Renal pelvis (tissue), 1 donor: ENCODE measurements at regions not wholly inside any gene's neighbourhood (a gene's known extent, or its start where the extent isn't known, plus 50 kb on each side); places are given as distances from the start of the nearest gene placed in this dataset.
A peak's percentile ranks its signal among the peaks of the same experiment; 100 is the strongest.
"Not testable (repeated sequence)": the region's sequence is repeated elsewhere in the genome, so short reads cannot be mapped to it uniquely, and the experiment has no call there.

Source experiments
- DNase-seq: peaks from one replicate; pipeline ENCODE4 v3.0.0-alpha.2; 2013

DNA sequence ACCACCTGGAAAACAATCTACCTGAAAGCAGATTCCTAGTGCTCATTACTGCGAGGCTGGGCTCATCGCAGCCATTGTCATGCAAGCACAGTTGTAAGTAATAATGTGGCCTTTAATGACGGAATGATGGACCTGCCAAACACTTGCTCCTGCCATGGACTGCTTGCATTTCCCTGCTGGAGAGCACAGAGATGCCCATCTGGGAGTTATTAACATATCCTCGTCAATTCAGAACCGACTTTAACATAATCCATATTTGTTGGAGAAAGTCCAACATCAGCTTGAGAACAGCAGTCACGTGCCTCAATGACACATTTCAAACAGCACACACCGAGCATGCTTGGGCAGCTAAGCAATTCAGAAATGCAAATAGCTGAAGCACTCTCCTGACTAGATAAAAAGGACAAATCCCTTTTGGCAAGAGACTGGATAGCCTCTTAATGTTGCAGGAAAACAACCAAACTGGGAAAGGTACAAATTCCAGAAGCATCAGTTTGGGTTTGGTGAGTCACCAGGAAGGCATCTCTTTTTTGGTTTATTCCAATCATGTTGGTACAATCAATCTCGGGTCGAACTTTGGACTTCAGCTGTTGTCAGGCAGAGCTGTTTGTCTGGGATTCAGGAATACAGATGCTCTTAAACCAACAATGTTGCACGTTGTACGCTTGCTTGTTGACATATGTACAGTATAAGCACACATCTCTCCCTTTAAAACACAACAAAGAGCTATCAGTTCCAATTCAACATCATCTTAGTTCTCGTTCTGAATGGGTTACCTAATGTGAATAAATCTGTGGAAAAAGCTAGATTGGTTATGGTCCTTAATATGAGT lies 395.8 kb downstream of the LNPK start:
- DNase-seq: no peak

DNA sequence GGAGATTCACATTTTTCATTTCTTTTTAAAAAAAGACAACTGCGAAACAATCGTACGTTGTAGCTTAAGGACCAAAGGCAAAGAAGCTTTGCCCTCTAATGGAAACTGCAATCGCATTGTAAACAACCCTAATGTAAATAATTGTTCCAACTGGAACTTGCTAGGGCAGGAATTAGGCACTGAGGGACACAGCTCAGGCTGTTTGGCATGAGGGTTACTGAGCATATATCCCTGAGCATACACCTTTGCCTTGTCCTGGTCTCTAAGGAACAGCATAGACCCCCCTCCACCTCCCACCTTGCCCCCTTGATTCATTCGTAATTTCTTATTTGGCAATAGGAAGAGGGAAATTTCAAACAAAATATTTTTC lies 396.4 kb downstream of the LNPK start:
- no peak for DNase-seq

DNA sequence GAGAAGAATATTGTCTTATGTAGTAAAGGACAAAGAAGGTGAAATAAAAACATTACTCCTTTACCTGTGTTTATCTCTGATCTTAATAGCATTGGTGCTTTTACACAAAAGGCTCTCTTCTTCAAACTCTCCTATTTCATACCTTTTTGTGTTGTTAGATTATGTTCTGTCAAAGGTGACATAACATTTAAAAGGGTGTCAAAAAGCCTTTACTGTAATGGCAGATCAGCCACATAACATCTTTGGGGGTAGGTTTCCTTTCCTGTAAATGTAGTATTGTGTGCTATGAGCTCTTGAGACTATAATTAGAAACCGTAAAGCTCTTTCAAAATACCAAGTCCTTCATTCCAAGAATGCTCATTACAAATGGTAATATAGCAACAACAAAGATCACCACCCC lies 400.1 kb downstream of the LNPK start:
- DNase-seq: no peak

DNA sequence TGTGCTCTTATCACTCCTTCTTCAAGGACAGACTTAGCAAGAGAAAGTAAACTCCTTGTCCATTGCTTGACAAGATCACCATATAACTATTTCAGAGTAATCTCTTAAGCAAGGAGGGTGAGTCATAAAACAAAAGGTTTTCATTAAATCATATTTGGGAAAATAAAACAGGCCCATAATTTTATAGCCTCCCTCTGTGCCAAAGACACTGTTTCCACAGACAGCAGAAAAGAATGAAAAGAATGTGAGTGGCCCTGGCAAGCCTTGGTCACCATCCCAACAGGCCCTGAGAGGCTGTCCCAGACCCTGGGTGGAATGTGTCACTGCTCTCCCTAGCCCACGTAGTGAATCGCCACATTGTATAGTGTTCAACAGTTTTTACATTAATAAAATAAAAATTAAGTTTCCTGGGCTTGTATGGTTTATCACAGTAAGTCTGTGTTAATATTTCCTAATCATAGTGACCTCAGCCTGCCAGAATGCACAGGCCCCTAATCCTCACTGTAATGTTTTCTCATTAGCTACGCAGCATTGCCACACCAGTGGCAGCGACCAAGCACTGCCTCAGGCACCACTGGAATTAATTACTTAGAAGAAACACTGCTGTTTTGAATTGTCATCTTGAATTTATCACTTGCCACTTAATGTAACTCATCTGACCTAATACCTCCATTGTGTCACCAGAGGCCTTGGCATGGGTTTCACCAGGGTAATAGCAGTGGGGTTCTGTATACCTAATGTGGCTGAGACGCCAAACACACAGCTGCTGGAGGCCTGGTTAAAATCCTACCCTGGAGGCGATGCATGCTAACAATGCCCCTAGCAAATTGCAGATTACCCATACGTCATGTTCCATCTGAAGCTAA lies 401.9 kb downstream of the LNPK start:
- no peak for DNase-seq

DNA sequence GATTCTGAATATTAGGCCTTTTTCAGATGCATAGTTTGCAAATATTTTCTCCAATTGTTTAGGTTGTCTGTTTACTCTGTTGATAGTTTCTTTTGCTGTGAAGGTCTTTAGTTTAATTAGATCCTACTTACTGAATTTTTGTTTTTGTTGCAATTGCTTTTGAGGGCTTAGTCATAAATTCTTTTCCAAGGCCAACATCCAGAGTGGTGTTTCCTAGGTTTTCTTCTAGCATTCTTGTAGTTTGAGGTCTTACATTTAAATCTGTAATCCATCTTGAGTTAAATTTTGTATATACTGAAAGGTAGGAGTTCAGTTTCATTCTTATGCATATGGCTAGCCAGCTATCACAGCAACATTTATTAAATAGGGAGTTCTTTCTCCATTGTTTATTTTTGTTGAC lies 404.8 kb downstream of the LNPK start:
- DNase-seq: no peak

DNA sequence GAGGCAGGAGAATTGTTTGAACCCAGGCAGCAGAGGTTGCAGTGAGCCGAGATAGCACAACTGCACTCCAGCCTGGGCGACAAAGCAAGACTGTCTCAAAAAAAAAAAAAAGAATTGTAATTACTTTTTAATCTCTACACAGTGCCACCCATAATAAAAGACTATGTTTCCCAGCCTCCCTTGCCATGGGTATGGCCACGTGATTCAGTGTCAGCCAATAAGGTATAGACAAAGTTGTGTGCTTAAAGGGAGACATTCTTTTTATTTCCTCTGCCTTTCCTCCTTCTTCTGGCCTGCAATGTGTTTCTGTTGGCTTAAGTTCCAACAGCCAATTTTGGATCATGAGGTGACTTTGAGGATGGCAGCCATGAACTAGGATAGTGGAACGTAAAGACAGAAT lies 406.9 kb downstream of the LNPK start:
- no peak for DNase-seq

DNA sequence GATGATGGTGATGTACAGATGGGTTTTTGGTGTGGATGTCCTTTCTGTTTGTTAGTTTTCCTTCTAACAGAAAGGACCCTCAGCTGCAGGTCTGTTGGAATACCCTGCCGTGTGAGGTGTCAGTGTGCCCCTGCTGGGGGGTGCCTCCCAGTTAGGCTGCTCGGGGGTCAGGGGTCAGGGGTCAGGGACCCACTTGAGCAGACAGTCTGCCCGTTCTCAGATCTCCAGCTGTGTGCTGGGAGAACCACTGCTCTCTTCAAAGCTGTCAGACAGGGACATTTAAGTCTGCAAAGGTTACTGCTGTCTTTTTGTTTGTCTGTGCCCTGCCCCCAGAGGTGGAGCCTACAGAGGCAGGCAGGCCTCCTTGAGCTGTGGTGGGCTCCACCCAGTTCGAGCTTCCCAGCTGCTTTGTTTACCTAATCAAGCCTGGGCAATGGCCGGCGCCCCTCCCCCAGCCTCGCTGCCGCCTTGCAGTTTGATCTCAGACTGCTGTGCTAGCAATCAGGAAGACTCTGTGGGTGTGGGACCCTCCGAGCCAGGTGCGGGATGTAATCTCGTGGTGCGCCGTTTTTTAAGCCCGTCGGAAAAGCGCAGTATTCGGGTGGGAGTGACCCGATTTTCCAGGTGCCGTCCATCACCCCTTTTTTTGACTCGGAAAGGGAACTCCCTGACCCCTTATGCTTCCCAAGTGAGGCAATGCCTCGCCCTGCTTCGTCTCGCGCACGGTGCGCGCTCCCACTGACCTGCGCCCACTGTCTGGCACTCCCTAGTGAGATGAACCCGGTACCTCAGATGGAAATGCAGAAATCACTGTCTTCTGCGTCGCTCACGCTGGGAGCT lies 408.2 kb downstream of the LNPK start:
- DNase-seq: not testable (repeated sequence)

DNA sequence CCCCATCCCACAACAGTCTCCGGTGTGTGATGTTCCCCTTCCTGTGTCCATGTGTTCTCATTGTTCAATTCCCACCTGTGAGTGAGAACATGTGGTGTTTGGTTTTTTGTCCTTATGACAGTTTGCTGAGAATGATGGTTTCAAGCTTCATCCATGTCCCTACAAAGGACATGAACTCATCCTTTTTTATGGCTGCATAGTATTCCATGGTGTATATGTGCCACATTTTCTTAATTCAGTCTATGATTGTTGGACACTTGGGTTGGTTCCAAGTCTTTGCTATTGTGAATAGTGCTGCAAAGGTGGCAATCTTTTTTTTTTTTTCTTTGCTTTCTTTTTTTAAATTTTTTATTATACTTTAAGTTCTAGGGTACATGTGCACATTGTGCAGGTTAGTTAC lies 406.7 kb upstream of the ATP5MC3 start:
- not testable (repeated sequence) for DNase-seq

DNA sequence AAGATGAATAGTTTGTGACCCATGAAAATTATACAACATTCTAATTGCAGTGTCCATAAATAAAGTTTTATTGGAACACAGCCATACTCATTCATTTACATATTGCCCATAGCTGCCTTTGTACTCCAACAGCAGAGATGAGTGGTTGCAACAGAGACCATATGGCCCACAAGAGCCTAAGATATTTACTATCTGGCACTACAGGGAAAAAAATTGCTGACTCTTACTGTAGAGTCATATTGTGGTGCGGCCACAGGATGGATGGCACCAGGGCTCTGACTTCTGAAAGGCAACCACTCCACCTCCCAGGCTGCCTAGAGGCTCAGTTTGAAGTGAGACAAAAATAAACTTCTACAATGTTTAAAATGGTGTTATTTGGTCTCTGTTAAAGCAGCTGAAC lies 404.0 kb upstream of the ATP5MC3 start:
- no peak for DNase-seq

DNA sequence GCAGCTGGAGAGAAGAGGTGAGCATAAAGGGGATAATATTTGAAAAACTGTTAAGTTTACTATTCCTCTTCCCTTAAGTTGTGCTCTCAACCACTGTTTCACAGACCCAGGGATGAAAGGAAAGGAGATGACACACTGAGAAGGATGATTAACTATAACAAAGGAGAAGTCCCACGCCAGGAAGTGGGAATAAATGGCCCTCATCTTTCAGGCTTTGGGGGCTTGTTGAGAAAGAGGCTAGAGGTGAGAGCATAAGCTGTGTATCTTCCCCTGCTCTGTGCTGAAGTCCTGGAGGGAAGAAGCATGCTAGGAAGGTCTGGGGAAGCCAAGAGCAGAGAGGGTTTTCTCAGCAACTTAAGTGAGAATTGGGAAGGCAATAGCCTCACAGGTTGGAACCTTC lies 399.1 kb upstream of the ATP5MC3 start:
- DNase-seq: no peak

DNA sequence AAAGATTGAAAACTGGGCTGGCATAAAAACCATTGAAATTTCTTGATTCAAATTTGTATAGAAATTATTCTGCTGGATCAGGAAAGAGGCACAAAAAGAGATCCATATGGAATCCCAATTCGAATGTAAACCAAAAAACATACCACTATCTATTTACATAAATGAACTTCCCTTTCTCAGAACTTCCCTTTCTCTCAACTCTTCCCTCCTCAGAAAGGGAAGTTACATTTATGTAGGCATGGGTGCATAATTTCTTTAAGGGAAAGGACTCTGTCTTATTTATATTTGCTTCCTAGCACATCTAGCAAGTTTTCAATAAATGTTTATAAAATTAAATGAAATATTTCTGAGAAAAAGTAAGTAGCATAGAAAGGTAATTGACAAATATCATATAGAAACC lies 398.1 kb upstream of the ATP5MC3 start:
- DNase-seq: no peak

DNA sequence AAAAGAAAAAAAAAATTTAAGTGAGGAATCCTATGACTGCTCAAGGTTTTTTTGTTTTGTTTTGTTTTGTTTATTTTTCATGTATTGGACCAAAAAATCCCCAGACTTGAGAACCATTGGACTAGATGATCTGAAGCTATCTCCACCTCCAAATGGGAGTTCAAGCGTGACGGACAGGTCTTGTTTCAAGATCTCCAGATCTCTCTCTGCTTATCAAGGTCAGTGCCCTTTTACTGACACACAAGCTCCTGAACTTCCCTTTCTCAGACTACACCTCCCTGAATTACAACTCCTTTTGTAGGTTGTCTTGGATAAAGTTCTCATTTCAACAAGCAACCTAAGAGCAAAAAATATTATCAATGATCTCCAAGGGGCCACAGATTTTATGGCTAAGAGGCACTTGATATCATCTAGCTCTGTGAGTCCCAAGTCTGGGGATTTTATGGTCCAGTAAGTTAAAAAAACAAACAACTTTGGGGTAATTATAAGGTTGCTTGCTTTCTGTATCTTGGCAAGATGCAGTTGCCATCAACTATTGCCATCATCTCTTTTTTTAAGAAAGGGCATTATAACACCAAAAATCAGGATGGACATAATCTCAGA lies 396.0 kb upstream of the ATP5MC3 start:
- no peak for DNase-seq

DNA sequence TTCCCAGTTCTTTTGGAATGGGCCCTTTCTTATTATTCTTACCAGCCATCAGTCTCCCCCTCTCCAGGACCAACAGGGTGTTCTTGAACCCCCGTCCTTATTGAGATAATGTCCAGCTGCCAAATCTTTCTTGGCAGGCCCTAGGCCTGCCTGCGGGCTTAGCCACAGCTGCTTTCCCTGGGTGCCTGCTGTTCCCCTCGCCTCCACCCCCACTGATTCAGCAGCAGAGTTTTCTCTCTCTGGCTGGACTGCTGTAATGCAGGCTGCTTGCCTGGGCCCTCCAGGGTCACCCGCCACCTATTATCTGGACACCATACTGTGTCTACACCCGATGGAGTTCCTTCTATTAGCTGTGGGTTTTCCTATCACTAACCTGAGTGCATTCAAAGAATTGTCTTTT lies 395.4 kb upstream of the ATP5MC3 start:
- no peak for DNase-seq

DNA sequence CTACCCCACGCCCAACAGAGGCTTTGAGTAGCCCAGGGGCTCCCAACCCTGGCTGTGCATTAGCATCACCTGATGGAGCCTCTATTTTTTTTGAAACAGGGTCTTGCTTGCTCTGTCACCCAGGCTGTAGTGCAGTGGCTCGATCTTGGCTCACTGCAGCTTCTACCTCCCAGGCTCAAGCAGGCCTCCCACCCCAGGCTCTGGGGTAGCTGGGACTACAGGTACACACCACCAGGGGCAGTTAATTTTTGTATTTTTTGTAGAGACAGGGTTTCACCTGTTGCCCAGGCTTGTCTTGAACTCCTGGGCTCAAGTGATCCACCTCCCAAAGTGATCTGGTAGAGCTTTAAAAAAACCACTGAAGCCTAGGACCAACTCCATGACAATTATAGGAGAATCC lies 394.8 kb upstream of the ATP5MC3 start:
- no peak for DNase-seq

DNA sequence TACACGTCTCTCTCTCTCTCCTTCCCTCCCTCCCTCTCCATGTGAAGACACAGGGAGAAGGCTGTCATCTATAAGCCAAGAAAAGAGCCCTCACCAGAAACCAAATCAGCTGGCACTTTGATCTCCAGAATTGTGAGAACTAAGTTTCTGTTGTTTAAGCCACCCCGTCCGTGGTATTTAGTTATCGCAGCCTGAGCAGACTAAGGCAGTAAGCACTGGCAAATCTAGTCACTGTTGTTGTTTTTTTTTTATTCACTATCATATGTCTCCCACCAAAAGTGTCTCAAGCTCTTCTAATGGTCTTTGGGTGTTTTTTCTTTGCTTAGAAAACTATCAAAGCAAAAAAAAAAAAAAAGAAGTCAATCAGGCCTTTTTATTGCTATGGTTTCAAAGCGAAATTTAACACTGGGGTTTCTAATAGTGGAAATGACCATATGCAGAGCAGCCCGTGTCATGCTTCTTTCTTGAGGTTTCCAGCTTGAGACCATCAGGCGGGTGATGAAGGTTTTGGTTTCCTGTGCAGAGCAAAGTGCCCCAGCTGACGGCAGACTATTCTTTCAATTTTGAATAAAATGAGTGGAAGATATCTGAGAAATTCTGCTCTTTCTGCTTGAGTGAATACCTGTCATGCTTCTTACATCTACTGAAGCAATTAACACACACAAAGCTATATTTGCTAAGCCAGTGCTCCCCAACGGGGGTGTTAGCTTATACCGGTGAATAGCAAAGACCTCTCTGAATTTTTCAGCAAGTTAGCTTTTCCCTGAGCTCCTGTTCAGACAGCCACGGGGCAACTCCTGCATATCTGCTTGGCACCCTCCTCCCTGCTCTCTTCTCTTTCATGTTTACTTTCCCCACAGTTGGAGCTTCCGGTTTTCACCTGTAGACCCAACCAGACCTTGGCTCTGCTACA lies 394.1 kb upstream of the ATP5MC3 start:
- DNase-seq: peak; percentile 73

DNA sequence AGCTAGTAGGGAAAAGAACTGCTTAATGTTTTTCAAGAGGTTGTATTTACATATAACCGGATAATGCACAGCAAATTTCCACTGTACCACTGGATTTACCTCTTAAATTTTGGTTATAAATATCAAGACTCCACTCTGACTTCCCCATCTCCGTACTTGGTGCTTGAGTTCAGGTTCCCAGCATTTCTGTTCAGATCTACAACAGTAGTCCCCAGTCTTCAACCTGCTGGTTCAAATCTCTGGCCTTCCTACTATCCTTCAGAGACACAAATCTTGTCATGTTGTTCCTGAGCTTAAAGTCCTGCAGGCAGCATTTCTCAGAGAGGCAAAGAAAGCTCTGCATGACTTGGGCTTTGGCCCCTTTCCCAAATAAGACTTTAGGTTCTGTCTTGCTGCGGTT lies 392.6 kb upstream of the ATP5MC3 start:
- no peak for DNase-seq

DNA sequence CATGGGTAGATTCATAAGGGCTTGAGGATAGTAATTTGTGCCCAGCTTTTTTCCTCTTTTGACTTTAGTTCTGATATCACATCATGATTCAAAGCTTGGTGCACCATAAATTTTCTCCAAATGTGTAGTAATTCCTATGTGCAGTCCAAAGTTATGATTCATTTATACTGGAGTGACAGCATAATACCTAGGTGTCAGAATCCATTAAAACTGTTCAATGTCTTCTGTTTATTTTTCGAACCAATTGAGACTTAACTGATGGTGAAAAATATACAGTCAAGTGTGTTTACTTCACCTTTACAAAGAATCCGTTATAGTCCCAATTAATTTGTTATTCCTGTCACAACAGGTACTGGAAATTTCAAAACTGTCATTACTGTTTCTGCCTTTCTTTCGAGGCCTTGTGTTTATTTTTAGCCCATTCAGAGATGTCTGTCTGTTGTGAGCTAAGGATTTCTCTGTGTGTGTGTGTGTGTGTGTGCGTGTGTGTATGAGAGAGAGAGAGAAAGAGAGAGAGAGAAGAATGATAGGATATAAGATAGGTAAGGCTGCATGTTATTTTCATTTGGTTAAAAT lies 389.7 kb upstream of the ATP5MC3 start:
- DNase-seq: no peak

DNA sequence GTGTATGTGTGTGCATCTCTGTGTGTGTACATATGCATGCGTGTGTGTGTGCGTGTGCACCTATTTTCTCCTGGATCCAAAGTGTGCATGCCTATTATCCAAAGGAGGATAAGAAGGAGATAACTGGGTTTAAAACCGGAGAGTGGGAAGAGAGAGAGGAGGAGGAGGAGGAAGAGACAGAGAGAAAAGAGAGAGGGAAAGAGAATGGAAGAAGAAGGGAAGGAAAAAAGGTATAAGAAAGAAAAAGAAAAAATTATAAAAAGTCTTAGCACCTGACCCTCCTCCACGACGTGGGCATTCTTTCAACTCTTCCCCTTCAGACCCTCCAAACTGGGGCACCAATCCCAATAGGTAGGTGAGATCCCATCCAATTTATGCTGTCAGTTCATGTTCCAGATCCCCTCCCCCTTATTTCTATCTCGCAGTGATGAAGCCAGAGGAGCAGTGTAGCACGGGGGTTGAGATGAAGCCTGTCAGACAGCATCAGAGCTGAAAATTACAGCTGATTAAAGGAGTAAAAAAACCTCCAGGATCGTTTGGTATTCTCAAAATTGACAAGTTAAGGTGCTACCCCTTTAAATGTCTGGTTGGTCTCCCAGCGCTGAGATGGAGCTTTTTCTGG lies 386.7 kb upstream of the ATP5MC3 start:
- no peak for DNase-seq

DNA sequence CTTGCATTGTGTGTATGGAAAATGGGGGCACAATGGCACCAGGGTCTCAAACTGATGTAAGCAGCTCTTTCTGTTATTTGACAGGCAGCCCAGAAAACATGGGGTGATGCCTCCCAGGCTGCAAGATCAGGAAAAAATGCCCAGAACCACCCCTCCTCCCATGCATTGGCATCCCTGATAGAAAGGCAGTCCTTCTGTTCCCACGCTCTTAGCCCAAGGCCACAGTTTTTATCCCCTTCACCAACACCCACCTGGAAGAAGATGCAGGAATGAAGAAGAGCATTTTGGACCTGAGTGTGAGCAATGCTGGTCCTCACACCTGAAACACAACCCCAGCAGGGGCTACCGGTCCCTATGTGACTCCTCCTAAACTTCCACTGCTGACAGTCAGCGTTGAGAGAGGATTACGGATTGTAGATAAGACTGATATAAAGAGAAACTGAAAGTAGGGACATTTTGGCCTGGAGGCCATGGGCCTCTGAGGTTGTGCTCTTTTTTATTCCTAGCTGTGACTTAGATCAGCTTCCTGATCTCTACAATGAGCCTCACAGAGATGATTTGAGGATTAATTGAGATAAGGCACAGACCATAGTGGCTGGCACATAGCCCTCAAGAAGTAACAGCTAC lies 386.0 kb upstream of the ATP5MC3 start:
- no peak for DNase-seq
